Middle frontal gyrus (tissue), 1 donor: ENCODE measurements at regions not wholly inside any gene's neighbourhood (a gene's known extent, or its start where the extent isn't known, plus 50 kb on each side); places are given as distances from the start of the nearest gene placed in this dataset.
"Not testable (repeated sequence)": the region's sequence is repeated elsewhere in the genome, so short reads cannot be mapped to it uniquely, and the experiment has no call there.

Experiments
- DNase-seq: peaks from one replicate; pipeline ENCODE4 v3.0.0-alpha.2; 2015; ENCODE audit warnings: low spot score; ENCODE audit errors: extremely low spot score

DNA sequence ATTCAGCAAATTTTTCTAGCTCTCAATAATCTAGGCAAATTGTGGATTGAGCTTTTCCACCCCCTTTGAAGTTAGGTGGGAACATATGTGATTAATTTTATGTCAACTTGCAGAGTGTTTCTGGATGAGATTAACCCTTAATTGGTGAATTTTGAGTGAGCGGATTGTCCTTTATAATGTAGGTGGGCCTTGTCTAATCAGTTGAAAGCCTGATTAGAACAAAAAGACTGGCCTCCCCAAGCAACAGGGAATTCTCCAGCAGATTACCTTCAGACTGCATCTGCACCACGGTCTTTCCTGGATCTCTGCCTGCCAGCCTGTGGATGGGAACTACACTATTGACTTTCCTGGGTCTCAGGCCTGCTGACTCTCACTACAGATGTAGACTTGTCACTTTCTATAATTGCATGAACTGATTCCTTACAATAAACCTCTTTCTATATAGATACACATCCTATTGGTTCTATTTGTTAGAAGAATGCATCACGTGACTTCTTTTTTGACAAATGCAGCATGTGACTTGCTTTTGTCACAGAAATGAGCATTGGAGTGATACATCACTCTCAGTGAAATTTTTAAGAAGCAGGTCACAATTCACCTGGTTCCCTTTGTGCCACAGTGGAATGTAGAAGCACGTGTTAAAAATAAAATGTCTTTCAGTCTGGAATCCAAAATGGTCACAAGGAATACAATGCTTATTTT is 1038.3 kb downstream of the CDH11 start:
- DNase-seq = no peak

DNA sequence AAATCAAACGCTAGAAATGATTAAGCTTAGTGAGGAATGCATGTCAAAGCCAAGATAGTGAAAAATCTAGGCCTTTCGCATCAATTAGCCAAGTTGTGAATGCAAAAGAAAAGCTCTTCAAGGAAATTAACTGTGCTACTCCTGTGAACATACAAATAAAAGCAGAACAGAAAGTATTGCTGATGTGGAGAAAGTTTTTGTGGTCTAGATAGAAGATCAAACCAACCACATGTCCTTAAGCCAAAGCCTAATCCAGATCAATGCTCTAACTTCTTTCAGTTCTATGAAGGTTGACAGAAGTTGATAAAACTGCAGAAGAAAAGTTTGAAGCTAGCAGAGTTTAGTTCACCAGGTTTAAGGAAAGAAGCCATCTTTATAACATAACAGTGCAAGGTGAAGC is 1044.6 kb downstream of the CDH11 start:
- DNase-seq = no peak

DNA sequence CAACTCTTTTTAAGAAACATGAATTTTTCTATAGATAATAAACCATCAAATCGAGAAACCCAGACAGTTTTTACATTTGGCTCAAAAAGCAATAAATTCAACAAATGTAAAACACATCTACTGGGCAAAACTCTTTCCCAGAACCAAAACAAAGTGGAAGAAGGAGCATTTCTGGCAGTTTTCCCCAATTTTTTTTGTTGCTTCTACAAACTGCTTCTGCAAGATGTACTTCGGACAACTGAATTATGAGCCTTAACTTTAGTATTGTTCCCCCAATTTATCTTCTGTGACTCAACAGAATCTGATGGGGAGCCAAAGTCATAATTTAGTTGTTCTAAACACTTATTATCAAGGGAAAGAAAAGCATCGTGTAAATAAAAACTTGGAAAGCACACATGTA is 1047.2 kb downstream of the CDH11 start:
- no peak for DNase-seq

DNA sequence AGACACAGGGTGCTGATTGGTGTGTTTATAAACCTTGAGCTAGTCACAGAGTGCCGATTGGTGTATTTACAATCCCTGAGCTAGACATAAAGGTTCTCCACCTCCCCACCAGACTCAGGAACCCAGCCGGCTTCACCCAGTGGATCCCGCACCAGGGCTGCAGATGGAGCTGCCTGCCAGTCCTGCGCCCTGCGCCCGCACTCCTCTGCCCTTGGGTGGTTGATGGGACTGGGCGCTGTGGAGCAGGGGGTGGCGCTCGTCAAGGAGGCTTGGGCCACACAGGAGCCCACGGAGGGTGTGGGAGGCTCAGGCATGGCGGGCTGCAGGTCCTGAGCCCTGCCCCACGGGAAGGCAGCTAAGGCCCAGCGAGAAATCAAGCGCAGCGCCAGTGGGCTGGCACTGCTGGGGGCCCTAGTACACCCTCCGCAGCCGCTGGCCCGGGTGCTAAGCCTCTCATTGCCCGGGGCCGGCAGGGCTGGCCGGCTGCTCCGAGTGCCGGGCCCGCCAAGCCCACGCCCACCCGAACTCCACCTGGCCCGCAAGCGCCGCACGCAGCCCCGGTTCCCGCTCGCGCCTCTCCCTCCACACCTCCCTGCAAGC is 1049.6 kb downstream of the CDH11 start:
- DNase-seq = not testable (repeated sequence)

DNA sequence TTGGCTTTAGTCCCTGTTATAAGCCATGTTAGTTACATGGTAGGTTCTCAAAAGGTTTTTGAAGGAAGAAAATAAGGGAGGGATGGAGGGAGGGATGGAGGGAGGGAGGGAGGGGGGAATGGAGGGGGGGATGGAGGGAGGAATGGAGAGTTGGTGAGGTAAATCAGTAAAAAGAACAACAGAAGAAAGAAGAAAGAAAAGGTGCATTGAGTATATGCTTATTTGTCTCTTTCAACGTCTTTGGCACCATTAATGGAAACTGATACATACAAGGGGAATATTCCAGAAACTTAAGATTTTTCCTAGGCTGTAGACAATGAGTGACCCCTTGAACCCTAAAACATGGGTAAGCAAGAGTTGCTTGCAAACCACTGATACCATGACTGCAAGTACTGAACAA is 1056.3 kb downstream of the CDH11 start:
- DNase-seq = no peak

DNA sequence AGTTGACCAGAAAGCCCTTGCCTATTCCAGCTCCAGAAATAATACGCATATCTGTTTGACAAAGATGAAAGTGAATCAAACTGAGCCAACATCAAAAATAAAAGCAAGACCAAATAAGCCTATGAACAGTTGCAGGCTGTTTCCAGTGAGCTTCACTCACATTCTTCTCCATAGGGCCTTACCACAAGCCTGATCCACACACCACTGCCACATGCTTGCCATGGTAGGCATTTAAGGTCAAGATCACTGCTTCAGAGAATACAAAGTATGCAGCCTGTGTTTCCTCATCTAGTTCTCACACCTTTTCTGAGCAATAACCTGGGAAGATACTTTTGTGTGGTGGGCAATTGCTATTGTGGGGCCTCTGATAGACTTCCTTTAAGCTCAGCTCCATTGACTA is 1060.2 kb downstream of the CDH11 start:
- no peak for DNase-seq

DNA sequence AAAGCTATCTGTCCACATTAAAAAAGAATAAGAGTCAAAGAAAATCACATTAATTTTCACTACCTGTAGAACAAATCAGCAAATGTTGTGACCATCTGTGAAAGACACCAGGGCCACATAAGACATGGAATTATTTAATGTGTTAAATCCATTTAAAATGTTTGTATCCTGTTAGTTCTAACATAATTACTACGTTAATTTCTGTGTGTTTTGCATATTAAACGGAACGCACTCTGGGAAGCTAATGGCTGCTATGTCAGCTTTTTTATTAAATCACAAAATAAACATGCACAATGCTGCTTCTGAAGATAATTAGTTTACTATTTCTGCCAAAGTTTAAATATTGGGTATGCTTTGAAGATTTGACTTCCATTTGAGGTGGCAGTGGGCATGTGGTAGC is 1061.2 kb downstream of the CDH11 start:
- DNase-seq = no peak

DNA sequence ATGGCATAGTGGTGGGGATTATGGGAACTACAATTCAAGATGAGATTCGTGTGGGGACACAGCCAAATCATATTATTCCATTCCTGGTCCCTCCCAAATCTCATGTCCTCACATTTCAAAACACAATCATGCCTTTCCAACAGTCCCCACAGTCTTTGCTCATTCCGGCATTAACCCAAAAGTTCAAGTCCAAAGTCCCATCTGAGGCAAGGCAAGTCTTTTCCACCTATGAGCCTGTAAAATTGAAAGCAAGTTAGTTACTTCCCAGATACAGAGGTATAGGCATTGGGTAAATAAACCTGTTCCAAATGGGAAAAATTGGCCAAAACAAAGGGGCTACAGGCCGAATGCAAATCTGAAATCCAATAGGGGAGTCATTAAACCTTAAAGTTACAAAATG is 1063.2 kb downstream of the CDH11 start:
- DNase-seq = no peak

DNA sequence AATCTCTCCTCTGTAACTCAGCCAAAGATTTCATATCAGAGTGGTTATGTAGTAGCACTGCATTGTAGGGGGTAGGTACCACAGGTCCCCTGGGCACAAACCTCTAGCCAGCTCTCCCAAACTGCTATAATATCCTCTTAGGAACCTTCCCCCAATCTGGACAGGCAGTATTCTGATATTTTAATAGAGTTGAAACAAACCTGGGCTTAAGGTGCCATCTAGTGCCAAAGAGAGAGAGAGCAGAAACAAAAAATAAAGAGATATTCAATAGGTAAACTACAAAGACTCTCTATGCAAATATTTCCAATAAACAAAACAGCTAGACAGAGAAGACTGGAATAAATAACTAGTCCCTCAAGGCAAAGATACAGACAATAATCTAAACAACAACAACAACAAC is 1070.0 kb downstream of the CDH11 start:
- no peak for DNase-seq

DNA sequence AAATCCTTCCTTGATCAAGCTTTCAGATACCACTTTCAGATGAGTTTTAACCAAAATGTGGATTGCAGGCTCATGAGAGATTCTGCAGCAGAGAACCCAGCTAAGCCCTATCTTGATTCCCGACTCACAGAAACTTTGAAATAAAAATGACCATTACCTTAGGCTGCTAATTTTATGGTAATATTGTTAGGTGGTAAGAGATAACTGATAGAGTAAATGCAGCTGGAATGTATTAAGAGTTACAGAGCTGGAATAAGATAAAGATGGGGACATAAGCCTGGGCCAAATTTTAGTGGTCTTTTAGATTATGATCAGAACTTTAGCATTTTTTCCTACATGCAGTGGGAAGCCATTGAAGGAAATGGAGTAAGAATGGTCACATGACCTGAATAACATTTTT is 1074.0 kb downstream of the CDH11 start:
- no peak for DNase-seq

DNA sequence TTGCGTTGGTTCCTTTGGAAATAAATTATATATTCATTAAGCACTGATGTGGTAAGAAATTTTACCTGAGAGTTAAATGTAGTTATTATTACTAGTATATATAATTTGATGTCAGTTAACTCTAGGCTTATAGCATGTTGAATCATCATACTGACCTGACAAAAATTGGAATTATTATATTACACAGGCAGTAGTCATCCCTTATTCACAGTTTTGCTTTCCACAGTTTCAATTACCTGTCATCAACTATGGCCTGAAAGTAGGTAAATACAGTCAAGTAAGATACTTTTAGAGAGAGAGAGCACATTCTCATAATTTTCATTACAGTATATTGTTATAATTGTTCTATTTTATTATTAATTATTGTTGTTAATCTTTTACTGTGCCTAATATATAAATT is 1074.7 kb downstream of the CDH11 start:
- no peak for DNase-seq

DNA sequence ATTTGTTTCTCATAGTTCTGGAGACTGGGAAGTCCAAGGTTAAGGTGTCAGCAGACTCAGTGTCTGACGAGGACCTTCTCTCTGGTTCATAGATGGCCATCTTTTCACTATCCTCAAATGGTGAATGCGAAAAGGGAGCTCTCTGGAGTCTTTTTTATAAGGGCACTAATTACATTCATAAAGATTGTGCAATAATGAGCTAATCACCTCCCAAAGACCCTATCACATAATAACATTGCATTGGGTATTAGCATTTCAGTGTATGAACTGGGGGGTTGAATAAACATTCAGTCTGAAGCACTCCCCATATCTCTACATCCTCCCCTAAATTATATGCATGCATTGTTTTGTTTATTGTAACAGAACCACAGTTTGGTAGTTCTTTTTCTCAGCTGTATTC is 1086.5 kb downstream of the CDH11 start:
- no peak for DNase-seq

DNA sequence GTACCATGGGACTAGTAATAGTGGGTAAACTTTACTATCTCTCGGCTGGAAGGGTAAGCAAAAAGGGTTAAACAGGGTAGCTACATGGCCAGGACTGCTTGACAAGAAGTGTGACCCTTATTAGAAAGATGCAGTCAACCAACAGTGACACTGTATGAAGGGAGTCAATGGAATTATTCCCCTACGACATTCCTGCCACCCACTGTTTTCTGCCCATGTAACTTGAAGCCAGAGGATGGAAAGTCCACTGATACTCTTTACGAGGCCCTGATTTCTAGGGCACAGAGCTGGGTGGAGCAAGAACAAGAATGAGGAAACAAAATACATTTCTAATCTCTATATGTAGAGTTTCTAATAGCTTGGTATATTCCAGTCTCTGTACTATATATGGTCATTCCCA is 1102.5 kb downstream of the CDH11 start:
- DNase-seq = no peak

DNA sequence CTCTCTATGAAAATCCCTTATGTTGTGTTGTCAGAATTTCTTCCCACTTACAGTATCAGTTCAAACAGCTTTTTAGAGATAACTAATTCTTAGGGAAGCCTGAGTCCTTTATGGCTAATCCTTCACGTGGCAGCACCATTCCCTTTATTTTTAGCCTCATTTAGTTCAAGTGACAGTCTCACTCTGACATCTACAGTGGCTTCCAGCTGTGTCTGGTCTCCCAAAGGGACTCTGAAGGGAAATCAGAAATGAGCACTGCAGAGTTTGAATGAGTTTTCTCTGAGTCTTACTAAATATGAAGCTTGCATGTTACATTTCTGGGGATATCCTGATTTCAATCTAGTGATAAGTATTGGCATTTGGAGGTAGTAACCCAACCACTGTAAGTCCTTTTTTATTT is 1104.1 kb downstream of the CDH11 start:
- no peak for DNase-seq

DNA sequence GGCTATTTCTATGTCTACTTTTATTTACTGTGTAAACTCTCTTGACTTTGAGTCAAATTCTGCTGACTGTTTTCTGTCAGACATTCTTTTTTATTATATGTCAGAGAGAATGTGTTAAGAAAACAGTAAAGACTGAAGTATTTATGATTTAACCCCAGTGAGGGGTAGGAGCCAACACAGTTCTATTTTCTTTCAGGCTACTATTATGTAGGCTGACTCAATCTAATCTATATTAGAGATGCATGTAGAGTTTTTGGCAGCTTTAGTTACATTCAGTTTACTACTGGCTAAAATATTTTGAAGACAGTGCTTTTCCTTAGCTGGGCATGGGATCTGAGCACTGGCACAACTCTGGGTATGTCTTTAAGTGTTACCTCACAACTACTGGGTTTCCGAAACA is 1108.0 kb downstream of the CDH11 start:
- no peak for DNase-seq

DNA sequence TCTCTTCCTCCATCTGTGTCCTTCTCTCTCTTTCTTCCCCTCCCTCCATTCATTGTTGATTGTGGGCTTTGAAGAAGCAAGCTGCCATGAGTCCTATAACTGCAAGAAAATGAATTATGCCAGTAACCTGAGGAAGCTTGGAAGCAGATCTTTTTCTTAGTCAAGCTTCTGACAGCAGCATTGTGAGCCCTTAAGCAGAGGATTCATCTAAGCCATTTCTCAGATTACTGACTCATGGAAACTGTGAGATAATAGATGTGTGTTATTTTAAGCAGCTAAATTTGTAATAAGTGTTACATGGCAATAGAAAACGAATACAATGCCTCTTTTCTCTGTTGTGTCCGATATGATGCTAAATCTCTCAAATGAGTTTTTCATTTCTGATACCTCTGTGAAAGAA is 1109.7 kb downstream of the CDH11 start:
- no peak for DNase-seq

DNA sequence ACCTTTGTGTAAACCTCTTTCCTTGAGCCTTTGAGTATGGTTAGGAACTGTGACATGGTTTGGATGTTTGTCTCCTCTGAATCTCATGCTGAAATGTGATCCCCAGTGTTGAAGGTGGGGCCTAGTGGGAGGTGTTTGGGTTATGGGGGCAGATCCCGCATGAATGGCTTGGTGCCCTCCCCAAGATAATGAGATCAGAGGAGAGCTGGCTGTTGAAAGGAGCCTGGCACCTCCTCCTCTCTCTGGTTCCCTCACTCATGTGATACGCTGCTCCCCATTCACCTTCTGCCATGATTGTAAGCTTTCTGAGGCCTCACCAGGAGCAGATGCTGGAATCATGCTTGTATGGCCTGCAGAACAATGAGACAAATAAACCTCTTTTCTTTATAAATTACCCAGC is 1110.2 kb downstream of the CDH11 start:
- DNase-seq = no peak

DNA sequence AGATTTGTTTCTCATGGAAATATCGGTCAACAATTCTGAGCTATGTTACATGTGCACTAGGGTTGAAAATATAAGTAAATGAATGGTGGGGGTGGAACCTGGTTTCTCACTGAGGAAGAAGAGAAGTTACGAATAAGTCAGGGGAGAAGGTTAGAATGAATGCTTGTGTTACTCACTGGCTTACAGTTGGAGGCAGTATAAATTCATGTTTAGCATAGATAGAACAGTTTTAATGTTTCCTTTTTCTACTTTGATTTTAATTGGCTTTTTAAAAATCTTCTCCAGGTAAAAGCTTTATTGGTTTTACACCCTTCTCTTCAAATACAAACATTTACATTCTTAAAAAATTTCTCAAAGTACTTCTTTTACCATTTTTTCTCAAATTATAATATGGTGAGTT is 1113.7 kb downstream of the CDH11 start:
- DNase-seq = no peak

DNA sequence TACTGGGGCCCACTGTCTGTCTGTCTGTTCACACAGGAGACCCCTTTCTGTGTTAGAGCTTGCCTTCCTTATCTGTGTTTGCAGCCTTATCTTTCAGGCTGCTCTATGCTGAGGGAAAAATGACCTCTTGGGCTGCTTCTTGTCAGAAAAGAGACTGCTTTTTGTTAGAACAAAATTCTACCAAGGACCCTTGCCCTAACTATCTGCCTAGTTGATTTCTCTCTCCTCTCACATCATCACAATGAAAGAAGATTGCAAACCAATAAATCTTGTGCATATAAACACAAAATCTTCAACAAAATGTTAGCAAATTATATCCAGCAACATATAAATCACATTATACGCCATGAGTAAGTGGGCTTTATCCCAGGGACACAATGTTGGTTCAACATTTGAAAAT is 1117.7 kb downstream of the CDH11 start:
- no peak for DNase-seq

DNA sequence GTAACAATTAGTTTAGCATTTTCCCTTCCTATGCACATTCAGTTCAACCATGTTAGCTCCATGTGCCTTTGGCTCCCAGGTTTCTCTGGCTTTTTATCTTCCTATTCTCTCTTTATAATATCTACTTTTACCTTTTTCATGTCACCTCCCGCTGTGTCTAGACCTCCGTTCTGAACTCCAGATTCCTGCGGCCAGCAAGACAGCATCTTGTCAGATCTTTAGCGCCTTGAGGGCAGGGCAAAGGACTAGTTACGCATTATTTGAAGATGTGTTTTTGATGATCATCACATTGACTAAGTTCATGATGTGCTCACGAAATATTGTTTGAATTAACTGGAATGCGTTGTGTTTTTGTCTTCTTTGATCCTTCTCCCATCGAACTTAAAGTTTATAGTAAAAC is 1126.8 kb downstream of the CDH11 start:
- no peak for DNase-seq

DNA sequence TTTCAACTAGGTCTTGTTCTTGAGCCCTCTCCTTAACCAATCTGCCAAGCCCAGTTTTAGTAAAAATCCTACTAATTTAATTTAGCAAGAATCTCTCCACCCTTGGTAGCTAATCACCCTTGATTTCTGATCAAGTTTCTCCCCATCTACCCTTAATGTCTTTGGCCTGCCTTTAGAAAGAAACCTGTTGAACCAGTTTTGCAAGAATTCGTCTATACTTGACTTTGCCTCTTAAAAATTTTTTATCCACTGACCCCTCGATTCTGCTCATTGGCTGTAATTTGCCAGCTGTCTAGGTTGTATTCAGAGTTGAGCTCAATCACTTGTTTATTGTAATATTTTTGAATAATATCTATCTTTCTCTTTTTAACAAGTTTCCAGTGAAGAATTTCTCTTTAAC is 1138.5 kb downstream of the CDH11 start:
- DNase-seq = no peak

DNA sequence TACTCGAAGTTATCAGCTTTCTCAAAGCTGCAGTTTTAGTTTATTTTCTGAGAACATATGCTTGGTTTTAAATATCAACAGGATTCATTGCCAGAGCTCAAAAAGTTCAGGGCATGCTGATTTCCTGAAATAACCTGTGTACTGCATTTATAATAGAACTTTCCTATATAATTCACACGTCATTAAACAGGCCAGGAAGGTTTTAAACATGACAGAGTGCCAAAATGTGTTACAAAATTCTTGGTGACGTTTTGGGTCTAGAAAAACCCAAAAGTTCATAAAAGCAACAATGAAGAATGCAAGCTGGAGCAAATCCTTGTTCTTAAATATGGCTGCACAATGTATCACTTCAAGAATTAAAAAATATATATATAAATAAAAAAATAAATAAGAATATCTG is 1139.1 kb downstream of the CDH11 start:
- no peak for DNase-seq

DNA sequence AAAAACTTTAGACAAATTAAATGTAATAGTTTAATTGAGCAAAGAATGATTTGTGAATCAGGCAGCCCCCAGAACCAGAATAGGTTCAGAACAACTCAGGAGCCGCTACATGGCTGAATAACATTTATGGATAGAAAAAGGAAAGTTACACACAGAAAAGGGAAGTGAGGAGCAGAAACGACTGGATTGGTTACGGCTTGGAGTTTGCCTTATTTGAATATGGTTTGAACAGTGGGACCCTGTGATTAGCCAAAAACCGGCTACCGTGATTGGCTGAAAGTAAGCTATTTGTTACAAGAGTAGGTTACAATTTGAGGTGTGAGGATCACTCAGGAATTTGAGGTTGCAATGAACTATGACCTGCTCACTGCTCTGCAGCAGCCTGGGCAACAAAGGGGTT is 1139.8 kb downstream of the CDH11 start:
- no peak for DNase-seq

DNA sequence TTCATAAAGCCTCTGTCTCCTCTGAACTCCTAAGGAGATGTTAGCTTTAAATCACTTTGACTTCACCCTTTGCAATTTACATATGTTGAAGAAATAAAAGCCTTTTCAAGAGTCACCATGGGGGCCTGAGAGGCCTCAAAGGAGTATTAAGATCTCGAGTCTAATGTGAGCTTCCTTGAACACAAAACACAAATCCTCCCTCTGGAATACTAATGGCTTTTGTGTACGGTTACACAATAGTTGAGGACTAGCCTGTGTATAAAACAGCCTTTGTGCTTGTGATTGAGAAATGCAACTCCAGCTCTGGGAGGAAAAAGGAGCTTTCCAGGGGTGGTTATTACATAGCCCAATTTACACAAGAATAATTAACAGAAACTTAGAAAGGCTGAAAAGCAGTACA is 1140.2 kb downstream of the CDH11 start:
- DNase-seq = no peak
